ENCODE measurements at regions not wholly inside any gene's neighbourhood (a gene's known extent, or its start where the extent isn't known, plus 50 kb on each side); places are given as distances from the start of the nearest gene placed in this dataset.

DNA sequence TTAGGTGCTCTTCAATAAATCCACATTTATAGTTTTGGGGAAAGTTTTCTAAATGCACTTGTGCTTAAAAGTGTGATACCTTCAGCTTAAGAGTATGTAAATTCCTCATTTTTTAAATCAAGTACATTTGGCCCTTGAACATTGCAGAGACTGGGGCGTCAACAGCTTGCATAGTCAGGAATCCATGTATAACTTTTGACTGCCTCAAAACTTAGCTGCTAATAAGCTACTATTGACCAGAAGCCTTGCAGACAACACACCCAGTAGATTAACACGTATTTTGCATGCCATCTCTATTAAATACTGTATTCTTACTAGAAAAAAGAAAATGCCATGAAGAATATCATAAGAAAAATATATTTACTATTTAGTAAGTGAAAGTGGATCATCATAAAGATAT, 1211.8 kb upstream of the ALCAM start:
- Histone ChIP-seq H3K36me3 (ENCODE audit: insufficient read depth, low read length) (no peaks in the 10 kb centered on the region), H3K79me2 (ENCODE audit: insufficient read depth, low read length) (no peaks in the 10 kb centered on the region), H3K27ac (ENCODE audit: low read depth, low read length) (no peak overlapping the region), H2AFZ (ENCODE audit: low read length) (no peak overlapping the region), H4K20me1 (ENCODE audit: insufficient read depth, low read length) (no peaks in the 10 kb centered on the region), H3K4me1 (ENCODE audit: insufficient read depth, low read length) (no peaks in the 10 kb centered on the region), H3K4me2 (ENCODE audit: insufficient read depth, low read length) (no peak overlapping the region), H3K9me3 (ENCODE audit: low read depth, low read length) (no peaks in the 10 kb centered on the region), H3K4me3 (ENCODE audit: insufficient read depth, low read length) (no peak overlapping the region), H3K27me3 (ENCODE audit: insufficient read depth, low read length) (no peaks in the 10 kb centered on the region)
- TF ChIP-seq CTCF (IDR thresholded peaks at IDR 0.05; ENCODE audit: extremely low read depth, low read depth, low read length), result no peak
- DNase-seq (ENCODE audit: insufficient read length, low spot score, missing footprints), result no peak

- H4K20me1 ChIP-seq (ENCODE audit: insufficient read depth, low read length), result no peaks in the 10 kb centered on the region
- DNase-seq (ENCODE audit: insufficient read length, low spot score, missing footprints), result no peak
- H3K4me1 ChIP-seq (ENCODE audit: insufficient read depth, low read length), result no peaks in the 10 kb centered on the region
- H2AFZ ChIP-seq (ENCODE audit: low read length), result no peak overlapping the region
- H3K36me3 ChIP-seq (ENCODE audit: insufficient read depth, low read length), result no peaks in the 10 kb centered on the region
- no peaks in the 10 kb centered on the region for H3K79me2 ChIP-seq (ENCODE audit: insufficient read depth, low read length)
- H3K27ac ChIP-seq (ENCODE audit: low read depth, low read length), result no peak overlapping the region
- no peaks in the 10 kb centered on the region for H3K27me3 ChIP-seq (ENCODE audit: insufficient read depth, low read length)
- H3K4me3 ChIP-seq (ENCODE audit: insufficient read depth, low read length), result no peak overlapping the region
- no peak for TF ChIP-seq CTCF (IDR thresholded peaks at IDR 0.05; ENCODE audit: extremely low read depth, low read depth, low read length)
- H3K9me3 ChIP-seq (ENCODE audit: low read depth, low read length), result no peaks in the 10 kb centered on the region
- no peak overlapping the region for H3K4me2 ChIP-seq (ENCODE audit: insufficient read depth, low read length)
Observed at GRCh38 chr3:104165866-104166265, 1200.8 kb upstream of the ALCAM start.

DNA sequence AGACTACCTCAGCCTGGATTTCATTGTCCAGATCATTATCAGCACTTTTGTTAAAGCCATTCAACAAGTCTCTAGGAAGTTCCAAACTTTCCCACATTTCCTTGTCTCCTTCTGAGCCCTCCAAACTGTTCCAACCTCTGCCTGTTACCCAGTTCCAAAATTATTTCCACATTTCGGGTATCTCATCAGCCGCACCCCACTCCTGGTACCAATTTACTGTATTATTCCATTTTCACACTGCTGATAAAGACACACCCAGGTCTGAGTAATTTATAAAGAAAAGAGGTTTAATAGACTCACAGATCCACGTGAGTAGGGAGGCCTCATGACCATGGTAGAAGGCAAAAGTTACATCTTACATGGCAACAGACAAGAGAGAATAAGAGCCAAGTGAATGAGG, 1198.3 kb upstream of the ALCAM start:
- no peak overlapping the region for H3K4me3 ChIP-seq (ENCODE audit: insufficient read depth, low read length)
- no peak for DNase-seq (ENCODE audit: insufficient read length, low spot score, missing footprints)

GRCh38 chr3:104175696-104176095, 1191.0 kb upstream of the ALCAM start:
- H2AFZ ChIP-seq (ENCODE audit: low read length), result no peak overlapping the region
- TF ChIP-seq CTCF (IDR thresholded peaks at IDR 0.05; ENCODE audit: extremely low read depth, low read depth, low read length), result no peak
- DNase-seq (ENCODE audit: insufficient read length, low spot score, missing footprints), result no peak

More for the DNA sequence above, 1198.3 kb upstream of the ALCAM start:
- no peak for TF ChIP-seq CTCF (IDR thresholded peaks at IDR 0.05; ENCODE audit: extremely low read depth, low read depth, low read length)
- H2AFZ ChIP-seq (ENCODE audit: low read length), result no peak overlapping the region
- no peak overlapping the region for H3K4me2 ChIP-seq (ENCODE audit: insufficient read depth, low read length)
- H3K9me3 ChIP-seq (ENCODE audit: low read depth, low read length), result no peaks in the 10 kb centered on the region
- no peaks in the 10 kb centered on the region for H3K36me3 ChIP-seq (ENCODE audit: insufficient read depth, low read length)
- no peaks in the 10 kb centered on the region for H3K4me1 ChIP-seq (ENCODE audit: insufficient read depth, low read length)
- H3K79me2 ChIP-seq (ENCODE audit: insufficient read depth, low read length), result no peaks in the 10 kb centered on the region
- H3K27ac ChIP-seq (ENCODE audit: low read depth, low read length), result no peak overlapping the region
- H4K20me1 ChIP-seq (ENCODE audit: insufficient read depth, low read length), result no peaks in the 10 kb centered on the region
- no peaks in the 10 kb centered on the region for H3K27me3 ChIP-seq (ENCODE audit: insufficient read depth, low read length)

More at GRCh38 chr3:104175696-104176095, 1191.0 kb upstream of the ALCAM start:
- Histone ChIP-seq H3K4me1 (ENCODE audit: insufficient read depth, low read length) (no peaks in the 10 kb centered on the region), H3K79me2 (ENCODE audit: insufficient read depth, low read length) (no peaks in the 10 kb centered on the region), H3K27me3 (ENCODE audit: insufficient read depth, low read length) (no peaks in the 10 kb centered on the region), H3K4me2 (ENCODE audit: insufficient read depth, low read length) (no peak overlapping the region), H4K20me1 (ENCODE audit: insufficient read depth, low read length) (no peaks in the 10 kb centered on the region), H3K36me3 (ENCODE audit: insufficient read depth, low read length) (no peaks in the 10 kb centered on the region), H3K27ac (ENCODE audit: low read depth, low read length) (no peak overlapping the region), H3K4me3 (ENCODE audit: insufficient read depth, low read length) (no peak overlapping the region), H3K9me3 (ENCODE audit: low read depth, low read length) (no peaks in the 10 kb centered on the region)

Measured in osteoblast (primary cell).